A673 (cell line): ENCODE measurements at regions not wholly inside any gene's neighbourhood (a gene's known extent, or its start where the extent isn't known, plus 50 kb on each side); places are given as distances from the start of the nearest gene placed in this dataset.

Experiments used
- BruUV-seq: library from RNA; stranded (reverse); fragments of 400-500 nt; replicated peaks from 2 replicates; lab custom pipeline; 2021; lab: Mats Ljungman, UMichigan
- CTCF ChIA-PET: fragments of 300-600 bp; sonication (Branson Sonifier 250); formaldehyde crosslinking; loops from one replicate; lab custom pipeline; 2022; ENCODE audit warnings: antibody characterized with exemption; lab: Charles Lee
- POLR2A ChIA-PET: fragments of 300-600 bp; sonication (Branson Sonifier 250); formaldehyde crosslinking; loops from one replicate; lab custom pipeline; 2022; ENCODE audit warnings: antibody characterized with exemption; ENCODE audit not compliant: low non-redundant PET; lab: Charles Lee
- DNase-seq: peaks from one replicate; pipeline ENCODE4 v3.0.0-alpha.2; 2015; ENCODE audit warnings: low spot score
- H3K27ac ChIP-seq: fragments of 200-600 bp; sonication (generic); 2 replicates; pipeline ENCODE4 v1.5.1; 2016; ENCODE audit warnings: mixed run types, low read depth, mild to moderate bottlenecking, mixed read lengths, antibody characterized with exemption, low read length; ENCODE audit not compliant: poor library complexity, severe bottlenecking
- H3K27me3 ChIP-seq: fragments of 200-600 bp; sonication (generic); replicated peaks from 2 replicates; pipeline ENCODE4 v1.6.1; 2017; ENCODE audit warnings: mixed run types, low read depth, mild to moderate bottlenecking, mixed read lengths, antibody characterized with exemption, low read length; ENCODE audit not compliant: insufficient read depth, poor library complexity
- H3K36me3 ChIP-seq: fragments of 200-600 bp; sonication (generic); 2 replicates; pipeline ENCODE4 v1.6.1; 2016; ENCODE audit warnings: mixed run types, mild to moderate bottlenecking, mixed read lengths, antibody characterized with exemption, low read length; ENCODE audit not compliant: insufficient read depth, poor library complexity, severe bottlenecking
- H3K4me1 ChIP-seq: fragments of 200-600 bp; sonication (generic); 2 replicates; pipeline ENCODE4 v1.6.1; 2017; ENCODE audit warnings: mixed run types, mild to moderate bottlenecking, mixed read lengths, antibody characterized with exemption, low read length; ENCODE audit not compliant: insufficient read depth, poor library complexity, severe bottlenecking
- H3K4me3 ChIP-seq: fragments of 200-600 bp; sonication (generic); 2 replicates; pipeline ENCODE4 v1.5.1; 2016; ENCODE audit warnings: low read depth, mixed run types, mild to moderate bottlenecking, mixed read lengths, low read length; ENCODE audit not compliant: poor library complexity, severe bottlenecking
- H3K9me3 ChIP-seq: fragments of 200-600 bp; sonication (generic); 2 replicates; pipeline ENCODE4 v1.6.1; 2016; ENCODE audit warnings: mixed run types, low read depth, mild to moderate bottlenecking, mixed read lengths, antibody characterized with exemption, low read length; ENCODE audit not compliant: poor library complexity, severe bottlenecking
- EZH2 ChIP-seq: fragments of 200-600 bp; sonication (generic); IDR thresholded peaks from 2 replicates; pipeline ENCODE4 v1.6.1; 2017; ENCODE audit warnings: borderline replicate concordance, low read depth, mild to moderate bottlenecking, mixed read lengths, antibody characterized with exemption, low read length; ENCODE audit not compliant: poor library complexity, severe bottlenecking
- intact Hi-C: fragments of 100-400 bp; cut with micrococcal nuclease; formaldehyde crosslinking; loops from one replicate; pipeline ENCODE4 v1.10.0; 2022; ENCODE audit not compliant: unreplicated experiment
- TF ChIP-seq, protein P1 (sequence below): fragments of 300-800, 200-600 bp; sonication (generic); conservative IDR thresholded peaks from 2 replicates; pipeline ENCODE4 v1.5.1; 2017; ENCODE audit warnings: low read depth, mild to moderate bottlenecking, antibody characterized with exemption, low read length, moderate library complexity, mixed read lengths

DNA sequence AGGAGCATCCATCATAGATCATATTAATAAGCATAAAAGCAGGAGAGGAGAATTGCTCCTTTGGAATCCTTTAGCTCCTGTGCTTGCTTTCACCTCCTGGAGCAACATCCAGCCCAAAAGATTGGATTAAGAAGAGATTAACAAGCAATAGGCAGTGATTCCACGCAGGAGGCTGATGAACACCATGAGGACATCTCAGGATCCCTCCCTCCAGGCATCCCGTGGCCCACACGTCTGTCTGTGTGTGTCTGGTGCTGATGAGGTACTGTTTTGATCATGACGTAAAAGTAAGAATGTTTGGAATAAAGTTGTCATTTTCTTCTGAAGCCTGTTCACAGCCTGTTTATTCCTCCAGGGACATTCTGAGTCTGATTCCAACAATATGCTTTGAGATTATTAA lies 185.5 kb upstream of the MYLIP start:
- no peaks in the 10 kb centered on the region for H3K9me3 ChIP-seq
- TF ChIP-seq, protein P1, sequence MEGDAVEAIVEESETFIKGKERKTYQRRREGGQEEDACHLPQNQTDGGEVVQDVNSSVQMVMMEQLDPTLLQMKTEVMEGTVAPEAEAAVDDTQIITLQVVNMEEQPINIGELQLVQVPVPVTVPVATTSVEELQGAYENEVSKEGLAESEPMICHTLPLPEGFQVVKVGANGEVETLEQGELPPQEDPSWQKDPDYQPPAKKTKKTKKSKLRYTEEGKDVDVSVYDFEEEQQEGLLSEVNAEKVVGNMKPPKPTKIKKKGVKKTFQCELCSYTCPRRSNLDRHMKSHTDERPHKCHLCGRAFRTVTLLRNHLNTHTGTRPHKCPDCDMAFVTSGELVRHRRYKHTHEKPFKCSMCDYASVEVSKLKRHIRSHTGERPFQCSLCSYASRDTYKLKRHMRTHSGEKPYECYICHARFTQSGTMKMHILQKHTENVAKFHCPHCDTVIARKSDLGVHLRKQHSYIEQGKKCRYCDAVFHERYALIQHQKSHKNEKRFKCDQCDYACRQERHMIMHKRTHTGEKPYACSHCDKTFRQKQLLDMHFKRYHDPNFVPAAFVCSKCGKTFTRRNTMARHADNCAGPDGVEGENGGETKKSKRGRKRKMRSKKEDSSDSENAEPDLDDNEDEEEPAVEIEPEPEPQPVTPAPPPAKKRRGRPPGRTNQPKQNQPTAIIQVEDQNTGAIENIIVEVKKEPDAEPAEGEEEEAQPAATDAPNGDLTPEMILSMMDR, result no peak
- no peak for TF ChIP-seq EZH2
- intact Hi-C loops, result no loop called here
- H3K36me3 ChIP-seq, result no peaks in the 10 kb centered on the region
- no peaks in the 10 kb centered on the region for H3K4me1 ChIP-seq
- no TSS peak for BruUV-seq
- no peak overlapping the region for H3K4me3 ChIP-seq
- CTCF ChIA-PET, result no interaction called here
- H3K27ac ChIP-seq, result no peak overlapping the region
- POLR2A ChIA-PET, result no interaction called here
- H3K27me3 ChIP-seq, result no peaks in the 10 kb centered on the region
- DNase-seq, result no peak

DNA sequence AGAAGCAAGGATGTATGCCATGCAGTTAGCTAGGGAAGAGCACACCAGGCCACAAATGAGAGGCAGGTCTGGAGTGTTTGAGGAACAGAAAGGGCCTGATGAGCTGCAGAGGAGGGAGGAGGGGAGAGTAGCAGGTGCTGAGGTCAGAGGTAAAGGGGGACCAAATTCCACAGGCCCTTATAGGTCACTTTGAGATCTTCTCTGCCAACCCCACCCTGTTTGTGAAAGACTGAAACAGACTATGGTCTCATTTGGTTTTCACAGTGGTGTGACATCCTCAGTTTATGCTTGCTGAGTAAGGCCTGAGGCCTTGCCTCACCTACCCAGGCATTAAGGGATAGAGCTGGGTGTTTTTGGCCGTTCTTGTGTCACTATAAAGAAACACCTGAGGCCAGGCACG lies 187.7 kb upstream of the MYLIP start:
- ChIA-PET POLR2A (no interaction called here), CTCF (no interaction called here)
- no peaks in the 10 kb centered on the region for H3K4me1 ChIP-seq
- no peak for TF ChIP-seq EZH2
- TF ChIP-seq, protein P1, result no peak
- BruUV-seq, result no TSS peak
- intact Hi-C loops, result no loop called here
- no peaks in the 10 kb centered on the region for H3K27me3 ChIP-seq
- H3K36me3 ChIP-seq, result no peaks in the 10 kb centered on the region
- no peaks in the 10 kb centered on the region for H3K9me3 ChIP-seq
- DNase-seq, result no peak
- H3K27ac ChIP-seq, result no peak overlapping the region
- no peak overlapping the region for H3K4me3 ChIP-seq

DNA sequence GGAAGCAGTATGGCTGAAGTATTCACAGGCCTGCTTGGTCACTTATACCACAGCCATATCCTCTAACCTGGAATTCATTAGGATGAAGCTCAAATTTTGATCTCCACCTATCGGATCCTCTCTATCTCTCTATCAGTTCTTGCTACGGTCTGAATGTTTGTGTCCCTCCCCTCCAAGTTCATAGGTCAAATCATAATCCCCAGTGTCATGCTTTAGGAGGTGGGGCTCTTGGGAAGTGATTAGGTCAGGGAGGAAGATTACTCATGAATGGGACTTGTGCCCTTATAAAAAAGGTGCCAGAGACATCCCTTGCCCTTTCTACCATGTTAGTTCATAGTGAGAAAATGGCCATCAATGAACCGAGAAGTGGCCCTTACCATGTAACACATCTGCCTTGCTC lies 190.8 kb upstream of the MYLIP start:
- H3K27ac ChIP-seq, result no peak overlapping the region
- no peaks in the 10 kb centered on the region for H3K4me1 ChIP-seq
- CTCF ChIA-PET, result no interaction called here
- no peaks in the 10 kb centered on the region for H3K27me3 ChIP-seq
- POLR2A ChIA-PET, result no interaction called here
- no TSS peak for BruUV-seq
- intact Hi-C loops, result no loop called here
- H3K36me3 ChIP-seq, result no peaks in the 10 kb centered on the region
- no peaks in the 10 kb centered on the region for H3K9me3 ChIP-seq
- no peak overlapping the region for H3K4me3 ChIP-seq
- TF ChIP-seq, protein P1, result no peak
- TF ChIP-seq EZH2, result no peak
- DNase-seq, result no peak
